IgD-negative memory B cell (primary cell): ENCODE measurements at regions not wholly inside any gene's neighbourhood (a gene's known extent, or its start where the extent isn't known, plus 50 kb on each side); places are given as distances from the start of the nearest gene placed in this dataset.

Experiments
- H3K27ac Mint-ChIP-seq, 3 donors: one replicate each; pipeline ENCODE4 v1.8.0; 2020 to 2022; ENCODE audit warnings: mild to moderate bottlenecking in 3 of 3, mixed read lengths in 3 of 3, moderate library complexity in 1 of 3
- H3K27me3 Mint-ChIP-seq: one replicate; pipeline ENCODE4 v1.8.0; 2021; ENCODE audit warnings: mixed read lengths
- H3K36me3 Mint-ChIP-seq: one replicate; pipeline ENCODE4 v1.8.0; 2020; ENCODE audit warnings: mild to moderate bottlenecking, mixed read lengths
- H3K4me1 Mint-ChIP-seq, 3 donors: one replicate each; pipeline ENCODE4 v1.8.0; 2020 to 2022; ENCODE audit warnings: mixed read lengths in 3 of 3, mild to moderate bottlenecking in 1 of 3
- H3K4me3 Mint-ChIP-seq, 4 donors: one replicate each; pipeline ENCODE4 v1.8.0; 2020 to 2022; ENCODE audit warnings: mild to moderate bottlenecking in 4 of 4, mixed read lengths in 4 of 4, moderate library complexity in 3 of 4
- H3K9me3 Mint-ChIP-seq, 3 donors: one replicate each; pipeline ENCODE4 v1.8.0; 2020 to 2021; ENCODE audit warnings: mixed read lengths in 3 of 3, mild to moderate bottlenecking in 1 of 3

- H3K27me3 Mint-ChIP-seq: no peaks in the 10 kb centered on the region
- no peak overlapping the region for H3K4me3 Mint-ChIP-seq
- peaks cover 6 to 7% (median 6%) of the 10 kb centered on the region in 3 donors for H3K9me3 Mint-ChIP-seq
- H3K4me1 Mint-ChIP-seq: no peaks in the 10 kb centered on the region
- H3K27ac Mint-ChIP-seq: no peak overlapping the region
- H3K36me3 Mint-ChIP-seq: peaks cover 2% of the 10 kb centered on the region
Observed at GRCh38 chr15:95464509-95464908, 866.0 kb upstream of the NR2F2 start.

- H3K4me1 Mint-ChIP-seq: no peaks in the 10 kb centered on the region
- peak overlapping the region in 1 of 4 donors; percentile 13 for H3K4me3 Mint-ChIP-seq
- H3K27me3 Mint-ChIP-seq: no peaks in the 10 kb centered on the region
- no peaks in the 10 kb centered on the region for H3K36me3 Mint-ChIP-seq
- no peak overlapping the region for H3K27ac Mint-ChIP-seq
- H3K9me3 Mint-ChIP-seq: peaks cover 4 to 6% (median 5%) of the 10 kb centered on the region in 3 donors
Observed at GRCh38 chr15:95468820-95469219, 861.7 kb upstream of the NR2F2 start.

DNA sequence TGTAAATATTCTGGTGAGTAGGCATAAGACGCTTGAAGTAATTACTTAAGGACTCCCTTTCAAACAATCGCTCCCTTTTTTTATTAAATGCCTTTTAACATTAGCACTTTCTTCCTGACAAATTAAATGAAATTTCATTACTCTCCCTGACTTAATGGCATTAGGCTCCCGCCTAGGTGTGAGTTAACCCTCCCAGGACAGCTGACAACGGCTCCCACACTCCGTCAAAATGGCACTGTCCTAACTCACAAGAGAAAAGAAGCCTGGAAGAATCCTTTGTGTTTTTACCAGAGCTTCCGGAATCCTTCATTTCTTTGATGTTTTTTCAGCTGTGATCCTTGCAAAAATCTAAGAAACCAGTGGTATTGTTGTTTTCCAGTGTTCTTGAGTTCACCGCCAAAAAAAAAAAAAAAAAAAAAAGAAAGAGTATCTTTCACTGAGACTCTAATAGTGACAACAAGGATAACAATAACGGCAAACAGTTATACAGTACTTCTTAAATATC, 861.0 kb upstream of the NR2F2 start:
- H3K9me3 Mint-ChIP-seq: peaks cover 4 to 9% (median 5%) of the 10 kb centered on the region in 3 donors
- no peak overlapping the region for H3K4me3 Mint-ChIP-seq
- no peaks in the 10 kb centered on the region for H3K27me3 Mint-ChIP-seq
- H3K27ac Mint-ChIP-seq: no peak overlapping the region
- no peaks in the 10 kb centered on the region for H3K4me1 Mint-ChIP-seq
- no peaks in the 10 kb centered on the region for H3K36me3 Mint-ChIP-seq

GRCh38 chr15:95470529-95470928, 860.0 kb upstream of the NR2F2 start:
- Mint-ChIP-seq H3K36me3 (no peaks in the 10 kb centered on the region), H3K27me3 (no peaks in the 10 kb centered on the region), H3K9me3 (peaks cover 4 to 9% (median 5%) of the 10 kb centered on the region in 3 donors), H3K4me1 (no peaks in the 10 kb centered on the region), H3K27ac (no peak overlapping the region), H3K4me3 (no peak overlapping the region)

- H3K27me3 Mint-ChIP-seq: no peaks in the 10 kb centered on the region
- no peaks in the 10 kb centered on the region for H3K36me3 Mint-ChIP-seq
- no peak overlapping the region for H3K4me3 Mint-ChIP-seq
- no peak overlapping the region for H3K27ac Mint-ChIP-seq
- no peaks in the 10 kb centered on the region for H3K4me1 Mint-ChIP-seq
- H3K9me3 Mint-ChIP-seq: peaks cover 4 to 9% (median 5%) of the 10 kb centered on the region in 3 donors
Observed at GRCh38 chr15:95470997-95471689, 859.4 kb upstream of the NR2F2 start.

DNA sequence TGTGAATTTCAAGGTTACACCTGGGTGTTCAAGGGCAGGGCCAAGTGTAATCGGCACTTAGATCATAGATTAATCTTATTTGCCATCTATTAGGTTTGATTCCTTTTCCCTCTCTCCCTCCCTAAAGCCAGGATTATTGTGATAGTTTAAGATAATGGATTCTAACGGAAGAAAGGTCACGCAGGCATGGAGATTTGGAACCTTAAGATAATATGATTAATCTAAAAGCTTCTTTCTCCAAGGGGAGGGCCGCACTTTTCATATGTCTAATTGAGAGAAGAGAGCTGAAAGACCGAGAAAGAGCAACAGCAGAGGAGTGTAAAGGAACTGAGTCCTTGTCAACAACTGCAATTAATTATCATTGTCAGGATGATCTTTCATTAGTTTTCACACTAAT, 858.8 kb upstream of the NR2F2 start:
- no peaks in the 10 kb centered on the region for H3K4me1 Mint-ChIP-seq
- no peak overlapping the region for H3K4me3 Mint-ChIP-seq
- no peak overlapping the region for H3K27ac Mint-ChIP-seq
- H3K27me3 Mint-ChIP-seq: no peaks in the 10 kb centered on the region
- no peaks in the 10 kb centered on the region for H3K36me3 Mint-ChIP-seq
- peaks cover 4 to 9% (median 5%) of the 10 kb centered on the region in 3 donors for H3K9me3 Mint-ChIP-seq

DNA sequence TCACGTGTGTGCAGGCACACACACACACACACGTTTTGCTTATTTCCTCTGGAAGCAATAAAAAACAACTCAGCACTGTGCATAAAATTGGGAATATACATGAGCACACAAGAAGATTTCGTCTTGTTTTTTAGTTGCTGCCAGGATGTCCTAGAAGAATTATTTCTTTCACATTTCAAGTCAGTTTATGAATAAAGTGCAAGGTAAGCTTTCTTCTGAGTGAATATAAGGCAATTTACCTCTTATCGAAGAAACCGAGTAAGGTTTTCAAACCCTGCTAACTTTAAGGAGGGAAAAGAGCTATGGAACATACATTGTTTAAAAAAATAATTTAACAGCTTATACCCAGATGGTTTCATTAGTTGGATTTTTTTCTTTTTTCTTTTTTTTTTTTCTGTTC, 855.4 kb upstream of the NR2F2 start:
- no peaks in the 10 kb centered on the region for H3K27me3 Mint-ChIP-seq
- peaks cover 0 to 3% (median 3%) of the 10 kb centered on the region in 3 donors for H3K9me3 Mint-ChIP-seq
- H3K27ac Mint-ChIP-seq: no peak overlapping the region
- H3K36me3 Mint-ChIP-seq: no peaks in the 10 kb centered on the region
- H3K4me3 Mint-ChIP-seq: no peak overlapping the region
- H3K4me1 Mint-ChIP-seq: no peaks in the 10 kb centered on the region

GRCh38 chr15:95479308-95479707, 851.2 kb upstream of the NR2F2 start:
- Mint-ChIP-seq H3K4me1 (no peaks in the 10 kb centered on the region), H3K36me3 (no peaks in the 10 kb centered on the region), H3K27me3 (no peaks in the 10 kb centered on the region), H3K9me3 (peaks cover 0 to 6% (median 3%) of the 10 kb centered on the region in 3 donors), H3K4me3 (no peak overlapping the region), H3K27ac (no peak overlapping the region)

DNA sequence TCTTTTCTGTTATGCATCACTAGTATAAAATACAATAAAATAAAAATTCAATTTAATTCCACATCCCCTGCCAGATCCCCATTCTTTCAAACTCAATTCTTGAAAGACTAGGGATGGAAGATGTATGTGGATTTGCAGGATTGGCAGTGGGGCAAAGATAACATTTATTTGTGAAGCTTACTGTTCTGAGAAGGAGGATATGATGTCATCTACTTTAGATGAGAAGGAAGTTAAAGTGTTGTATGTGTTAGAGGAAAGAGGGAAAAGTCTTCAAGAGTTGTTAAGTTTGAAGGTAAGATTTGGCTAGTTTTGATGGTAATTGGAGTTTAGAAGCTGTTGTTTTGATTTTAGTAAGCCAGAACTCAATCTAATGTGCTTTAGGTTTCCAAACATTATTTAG, 845.1 kb upstream of the NR2F2 start:
- no peaks in the 10 kb centered on the region for H3K4me1 Mint-ChIP-seq
- no peak overlapping the region for H3K27ac Mint-ChIP-seq
- no peaks in the 10 kb centered on the region for H3K36me3 Mint-ChIP-seq
- peaks cover 3 to 11% (median 4%) of the 10 kb centered on the region in 3 donors for H3K9me3 Mint-ChIP-seq
- no peak overlapping the region for H3K4me3 Mint-ChIP-seq
- H3K27me3 Mint-ChIP-seq: no peaks in the 10 kb centered on the region

GRCh38 chr15:95486224-95486623, 844.3 kb upstream of the NR2F2 start:
- Mint-ChIP-seq H3K27me3 (no peaks in the 10 kb centered on the region), H3K4me3 (no peak overlapping the region), H3K27ac (no peak overlapping the region), H3K9me3 (peaks cover 3 to 14% (median 4%) of the 10 kb centered on the region in 3 donors), H3K36me3 (no peaks in the 10 kb centered on the region), H3K4me1 (no peaks in the 10 kb centered on the region)

GRCh38 chr15:95489103-95489502, 841.4 kb upstream of the NR2F2 start:
- Mint-ChIP-seq H3K9me3 (peaks cover 0 to 16% (median 4%) of the 10 kb centered on the region in 3 donors), H3K4me3 (no peak overlapping the region), H3K4me1 (no peaks in the 10 kb centered on the region), H3K36me3 (no peaks in the 10 kb centered on the region), H3K27ac (no peak overlapping the region), H3K27me3 (no peaks in the 10 kb centered on the region)

DNA sequence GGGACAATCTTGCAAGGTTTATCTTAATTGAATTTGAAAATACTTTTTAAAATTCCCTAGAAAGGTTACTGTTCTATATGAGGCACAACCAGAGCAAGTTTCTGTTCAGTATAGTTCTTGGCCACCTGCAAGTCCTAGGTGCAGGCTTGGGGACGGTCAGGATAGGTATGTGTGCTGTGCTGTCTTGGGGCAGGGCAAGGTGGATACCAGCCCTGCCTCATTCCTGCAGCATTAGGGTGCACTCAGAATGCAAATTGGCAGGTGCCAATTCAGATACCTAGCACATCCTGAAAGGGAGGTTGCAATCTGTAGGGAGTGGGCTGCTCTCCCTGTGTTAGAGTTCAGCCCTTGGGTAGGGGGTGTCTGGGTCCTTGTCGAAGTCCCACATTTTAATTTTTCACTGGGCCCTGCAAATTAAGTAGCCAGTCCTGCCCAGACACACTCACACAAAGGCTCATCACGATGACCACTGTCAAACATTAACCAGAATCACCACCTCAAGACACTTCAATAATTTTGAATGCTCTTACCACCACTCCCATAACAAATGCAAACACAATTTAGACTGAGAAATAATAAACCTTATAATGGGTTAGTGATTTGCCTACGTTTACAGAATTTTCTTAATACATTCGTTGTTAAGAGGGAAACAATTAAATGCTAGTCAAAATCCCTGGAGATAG, 838.0 kb upstream of the NR2F2 start:
- no peaks in the 10 kb centered on the region for H3K27me3 Mint-ChIP-seq

DNA sequence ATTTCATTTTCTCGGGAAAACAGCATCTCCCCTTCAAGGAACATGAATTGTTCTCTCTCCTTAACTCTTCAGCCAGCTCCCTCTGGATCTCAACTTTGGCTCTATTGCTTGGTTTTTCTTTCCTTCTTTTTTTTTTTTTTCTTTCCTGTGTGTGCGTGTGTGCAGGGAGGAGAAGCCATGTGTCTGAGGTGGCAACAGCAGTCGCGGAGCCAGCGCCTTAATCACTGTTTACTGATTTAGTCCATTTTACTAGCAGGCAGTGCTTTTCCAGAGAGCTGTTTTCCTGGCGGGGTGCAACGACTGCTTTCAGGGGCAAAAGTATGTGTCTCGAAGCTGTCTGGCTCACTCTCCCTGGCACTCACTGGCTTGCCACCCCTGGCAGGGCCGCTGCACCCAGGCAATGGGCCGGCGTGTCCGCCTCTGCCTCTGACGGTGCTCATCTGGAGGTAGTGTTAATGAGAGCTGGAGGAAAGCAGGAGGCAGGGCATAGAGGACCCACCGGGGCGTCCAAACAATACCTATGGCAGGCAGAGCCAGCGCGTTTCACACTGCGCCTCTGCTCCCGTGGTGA, 835.4 kb upstream of the NR2F2 start:
- no peaks in the 10 kb centered on the region for H3K4me1 Mint-ChIP-seq
- no peaks in the 10 kb centered on the region for H3K27me3 Mint-ChIP-seq
- H3K27ac Mint-ChIP-seq: no peak overlapping the region
- no peak overlapping the region for H3K4me3 Mint-ChIP-seq
- peaks cover 0 to 18% (median 5%) of the 10 kb centered on the region in 3 donors for H3K9me3 Mint-ChIP-seq
- no peaks in the 10 kb centered on the region for H3K36me3 Mint-ChIP-seq

More for the DNA sequence above, 838.0 kb upstream of the NR2F2 start:
- no peaks in the 10 kb centered on the region for H3K4me1 Mint-ChIP-seq
- H3K4me3 Mint-ChIP-seq: no peak overlapping the region
- H3K27ac Mint-ChIP-seq: no peak overlapping the region
- peaks cover 0 to 13% (median 5%) of the 10 kb centered on the region in 3 donors for H3K9me3 Mint-ChIP-seq
- H3K36me3 Mint-ChIP-seq: no peaks in the 10 kb centered on the region

GRCh38 chr15:95497634-95498033, 832.9 kb upstream of the NR2F2 start:
- no peak overlapping the region for H3K27ac Mint-ChIP-seq
- H3K27me3 Mint-ChIP-seq: no peaks in the 10 kb centered on the region
- H3K36me3 Mint-ChIP-seq: no peaks in the 10 kb centered on the region
- H3K4me1 Mint-ChIP-seq: no peaks in the 10 kb centered on the region
- peaks cover 0 to 13% (median 5%) of the 10 kb centered on the region in 3 donors for H3K9me3 Mint-ChIP-seq
- H3K4me3 Mint-ChIP-seq: no peak overlapping the region

DNA sequence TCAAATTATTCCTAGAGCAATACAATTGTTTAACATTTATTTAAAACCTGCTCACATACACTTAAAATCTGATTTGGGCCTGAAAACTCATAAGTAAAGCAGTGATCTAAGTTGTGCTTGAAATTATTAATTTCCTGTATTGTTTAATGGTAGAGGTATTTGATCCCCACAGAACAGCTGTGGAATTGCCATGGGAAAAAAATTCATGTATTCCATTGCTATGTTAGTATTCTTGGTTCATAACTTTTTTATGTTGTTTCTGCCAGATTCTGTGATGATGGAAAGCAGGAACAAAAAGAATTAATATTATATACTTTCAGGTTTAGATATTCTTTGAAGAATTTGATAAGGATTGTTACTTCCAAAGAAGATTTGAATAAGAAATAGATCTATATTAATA, 831.5 kb upstream of the NR2F2 start:
- Mint-ChIP-seq H3K27ac (no peak overlapping the region), H3K36me3 (no peaks in the 10 kb centered on the region), H3K9me3 (peaks cover 0 to 13% (median 5%) of the 10 kb centered on the region in 3 donors), H3K4me1 (no peaks in the 10 kb centered on the region), H3K4me3 (no peak overlapping the region), H3K27me3 (no peaks in the 10 kb centered on the region)
